A673 (cell line): ENCODE measurements at regions not wholly inside any gene's neighbourhood (a gene's known extent, or its start where the extent isn't known, plus 50 kb on each side); places are given as distances from the start of the nearest gene placed in this dataset.

Experiments used
- EZH2 ChIP-seq: fragments of 200-600 bp; sonication (generic); IDR thresholded peaks from 2 replicates; pipeline ENCODE4 v1.6.1; 2017; ENCODE audit warnings: borderline replicate concordance, low read depth, mild to moderate bottlenecking, mixed read lengths, antibody characterized with exemption, low read length; ENCODE audit not compliant: poor library complexity, severe bottlenecking
- TF ChIP-seq, protein P1 (sequence below): fragments of 300-800, 200-600 bp; sonication (generic); conservative IDR thresholded peaks from 2 replicates; pipeline ENCODE4 v1.5.1; 2017; ENCODE audit warnings: low read depth, mild to moderate bottlenecking, antibody characterized with exemption, low read length, moderate library complexity, mixed read lengths

DNA sequence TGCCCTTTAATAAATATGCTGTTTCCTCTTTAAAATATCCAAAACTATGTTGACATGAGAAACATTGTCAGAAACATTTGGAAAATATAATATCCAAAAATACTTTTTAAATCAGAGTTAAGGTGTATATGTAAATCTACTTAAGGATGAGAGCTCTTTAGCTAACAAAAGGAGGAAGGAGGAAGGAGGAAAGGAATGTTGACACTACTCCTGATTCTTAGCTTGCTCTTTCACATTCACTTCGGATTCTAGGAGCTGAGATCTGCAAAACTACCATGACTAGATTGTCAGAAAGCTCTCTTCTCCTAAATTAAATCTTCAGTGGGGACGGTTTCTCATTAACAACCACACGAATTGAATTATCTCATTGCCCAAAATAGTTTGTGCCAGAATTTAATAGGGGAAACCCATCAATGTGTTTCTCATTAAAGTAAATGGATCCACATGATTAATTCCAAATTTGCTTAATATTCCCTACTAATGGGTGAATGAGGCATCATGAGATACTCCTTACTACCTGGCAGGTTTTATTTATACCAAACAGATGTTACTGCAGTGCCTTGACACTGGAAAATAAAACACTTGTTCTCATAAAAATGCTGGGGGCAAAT, 509.1 kb downstream of the MBD2 start:
- TF ChIP-seq, protein P1, sequence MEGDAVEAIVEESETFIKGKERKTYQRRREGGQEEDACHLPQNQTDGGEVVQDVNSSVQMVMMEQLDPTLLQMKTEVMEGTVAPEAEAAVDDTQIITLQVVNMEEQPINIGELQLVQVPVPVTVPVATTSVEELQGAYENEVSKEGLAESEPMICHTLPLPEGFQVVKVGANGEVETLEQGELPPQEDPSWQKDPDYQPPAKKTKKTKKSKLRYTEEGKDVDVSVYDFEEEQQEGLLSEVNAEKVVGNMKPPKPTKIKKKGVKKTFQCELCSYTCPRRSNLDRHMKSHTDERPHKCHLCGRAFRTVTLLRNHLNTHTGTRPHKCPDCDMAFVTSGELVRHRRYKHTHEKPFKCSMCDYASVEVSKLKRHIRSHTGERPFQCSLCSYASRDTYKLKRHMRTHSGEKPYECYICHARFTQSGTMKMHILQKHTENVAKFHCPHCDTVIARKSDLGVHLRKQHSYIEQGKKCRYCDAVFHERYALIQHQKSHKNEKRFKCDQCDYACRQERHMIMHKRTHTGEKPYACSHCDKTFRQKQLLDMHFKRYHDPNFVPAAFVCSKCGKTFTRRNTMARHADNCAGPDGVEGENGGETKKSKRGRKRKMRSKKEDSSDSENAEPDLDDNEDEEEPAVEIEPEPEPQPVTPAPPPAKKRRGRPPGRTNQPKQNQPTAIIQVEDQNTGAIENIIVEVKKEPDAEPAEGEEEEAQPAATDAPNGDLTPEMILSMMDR: no peak
- TF ChIP-seq EZH2: no peak
